IMR-90 (cell line): ENCODE measurements at regions not wholly inside any gene's neighbourhood (a gene's known extent, or its start where the extent isn't known, plus 50 kb on each side); places are given as distances from the start of the nearest gene placed in this dataset.

Experiments used
- CHD1 ChIP-seq: IDR thresholded peaks from 2 replicates; pipeline ENCODE4 v1.6.1; 2012; ENCODE audit warnings: low read depth, low read length, improper control_type of control experiment
- CTCF ChIP-seq: conservative IDR thresholded peaks from 2 replicates; pipeline ENCODE4 v1.5.1; 2012; ENCODE audit warnings: mild to moderate bottlenecking, low read depth, low read length, improper control_type of control experiment
- ELK1 ChIP-seq: fragments of 150-350 bp; IDR thresholded peaks from 2 replicates; pipeline ENCODE4 v1.6.1; 2016; ENCODE audit warnings: low read depth, mild to moderate bottlenecking, low read length, moderate library complexity, borderline replicate concordance
- MAFK ChIP-seq: IDR thresholded peaks from 2 replicates; pipeline ENCODE4 v1.6.1; 2012; ENCODE audit warnings: low read depth, low read length, improper control_type of control experiment
- POLR2A ChIP-seq: IDR thresholded peaks from 2 replicates; pipeline ENCODE4 v1.6.1; 2012; ENCODE audit warnings: mild to moderate bottlenecking, low read depth, low read length
- RAD21 ChIP-seq: IDR thresholded peaks from 2 replicates; pipeline ENCODE4 v1.6.1; 2012; ENCODE audit warnings: low read length, improper control_type of control experiment
- RCOR1 ChIP-seq: IDR thresholded peaks from 2 replicates; pipeline ENCODE4 v1.6.1; 2012; ENCODE audit warnings: mild to moderate bottlenecking, low read length, improper control_type of control experiment; ENCODE audit not compliant: insufficient replicate concordance
- RFX5 ChIP-seq: IDR thresholded peaks from 2 replicates; pipeline ENCODE4 v1.8.0; 2012; ENCODE audit warnings: low read depth, mild to moderate bottlenecking, low read length, moderate library complexity
- SMC3 ChIP-seq: fragments of 150-350 bp; IDR thresholded peaks from 2 replicates; pipeline ENCODE4 v1.6.1; 2016; ENCODE audit warnings: low read depth, mild to moderate bottlenecking, antibody characterized with exemption, low read length, moderate library complexity
- TF ChIP-seq, protein P1 (sequence below): fragments of 150-350 bp; IDR thresholded peaks from 2 replicates; pipeline ENCODE4 v1.6.1; 2017; ENCODE audit warnings: mild to moderate bottlenecking, antibody characterized with exemption, low read length, low read depth

DNA sequence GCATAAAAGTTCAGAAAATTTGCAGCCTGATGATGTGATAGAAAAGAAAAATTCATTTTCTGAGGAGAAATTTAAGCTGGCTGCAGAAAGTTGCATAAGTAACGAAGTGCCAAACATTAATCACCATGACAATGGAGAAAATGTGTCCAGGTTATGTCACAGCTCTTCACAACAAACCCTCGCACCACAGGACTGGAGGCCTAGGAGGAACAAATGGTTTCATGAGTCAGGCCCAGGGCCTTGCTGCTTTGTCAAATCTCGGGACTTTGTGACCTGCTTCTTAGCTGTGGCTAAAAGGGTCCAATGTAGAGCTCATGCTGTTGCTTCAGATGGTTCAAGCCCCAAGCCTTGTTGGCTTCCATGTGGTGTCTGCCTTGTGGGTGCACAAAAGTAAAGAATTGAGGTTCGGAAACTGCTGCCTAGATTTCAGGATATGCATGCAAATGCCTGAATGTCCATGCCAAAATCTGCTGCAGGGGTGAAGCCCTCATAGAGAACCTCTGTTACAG is 527.4 kb downstream of the SH3BGRL start:
- no peak for TF ChIP-seq CTCF
- TF ChIP-seq, protein P1, sequence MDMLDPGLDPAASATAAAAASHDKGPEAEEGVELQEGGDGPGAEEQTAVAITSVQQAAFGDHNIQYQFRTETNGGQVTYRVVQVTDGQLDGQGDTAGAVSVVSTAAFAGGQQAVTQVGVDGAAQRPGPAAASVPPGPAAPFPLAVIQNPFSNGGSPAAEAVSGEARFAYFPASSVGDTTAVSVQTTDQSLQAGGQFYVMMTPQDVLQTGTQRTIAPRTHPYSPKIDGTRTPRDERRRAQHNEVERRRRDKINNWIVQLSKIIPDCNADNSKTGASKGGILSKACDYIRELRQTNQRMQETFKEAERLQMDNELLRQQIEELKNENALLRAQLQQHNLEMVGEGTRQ: no peak
- no peak for TF ChIP-seq ELK1
- no peak for TF ChIP-seq POLR2A
- no peak for TF ChIP-seq RFX5
- no peak for TF ChIP-seq RCOR1
- TF ChIP-seq RAD21: no peak
- TF ChIP-seq SMC3: no peak
- no peak for TF ChIP-seq MAFK
- no peak for TF ChIP-seq CHD1
